ENCODE measurements at regions not wholly inside any gene's neighbourhood (a gene's known extent, or its start where the extent isn't known, plus 50 kb on each side); places are given as distances from the start of the nearest gene placed in this dataset.

- DNase-seq = no peak
- H3K36me3 ChIP-seq = no peaks in the 10 kb centered on the region
- H3K27ac ChIP-seq = no peak overlapping the region
- intact Hi-C loops (cut with DNase I) = no loop called here
- no peaks in the 10 kb centered on the region for H3K9me3 ChIP-seq
- H3K27me3 ChIP-seq = no peaks in the 10 kb centered on the region
- no peak overlapping the region for H3K4me3 ChIP-seq
- no peak for TF ChIP-seq CTCF (IDR thresholded peaks at IDR 0.05)
- ATAC-seq = no peak
- H3K4me1 ChIP-seq = no peaks in the 10 kb centered on the region
Observed at GRCh38 chr16:79801646-79802045, 201.1 kb upstream of the MAF start.

- Histone ChIP-seq H3K27ac (no peak overlapping the region), H3K4me3 (no peak overlapping the region), H3K4me1 (no peaks in the 10 kb centered on the region), H3K9me3 (no peaks in the 10 kb centered on the region), H3K27me3 (no peaks in the 10 kb centered on the region), H3K36me3 (no peaks in the 10 kb centered on the region)
- intact Hi-C loops (cut with DNase I) = no loop called here
- no peak for ATAC-seq
- no peak for TF ChIP-seq CTCF (IDR thresholded peaks at IDR 0.05)
- no peak for DNase-seq
Observed at GRCh38 chr16:79800016-79800608, 199.6 kb upstream of the MAF start.

GRCh38 chr16:79798416-79799053 is 198.0 kb upstream of the MAF start:
- Histone ChIP-seq H3K4me3 (no peak overlapping the region), H3K4me1 (no peaks in the 10 kb centered on the region), H3K36me3 (no peaks in the 10 kb centered on the region), H3K27me3 (no peaks in the 10 kb centered on the region), H3K27ac (no peak overlapping the region), H3K9me3 (no peaks in the 10 kb centered on the region)
- no peak for ATAC-seq
- DNase-seq = no peak
- no peak for TF ChIP-seq CTCF (IDR thresholded peaks at IDR 0.05)
- intact Hi-C loops (cut with DNase I) = no loop called here

GRCh38 chr16:79797486-79797885 is 196.9 kb upstream of the MAF start:
- H3K9me3 ChIP-seq = no peaks in the 10 kb centered on the region
- no peak overlapping the region for H3K4me3 ChIP-seq
- no peaks in the 10 kb centered on the region for H3K27me3 ChIP-seq
- no peaks in the 10 kb centered on the region for H3K4me1 ChIP-seq
- no peak for ATAC-seq
- no peak for TF ChIP-seq CTCF (IDR thresholded peaks at IDR 0.05)
- no peaks in the 10 kb centered on the region for H3K36me3 ChIP-seq
- no peak for DNase-seq
- intact Hi-C loops (cut with DNase I) = no loop called here
- no peak overlapping the region for H3K27ac ChIP-seq

GRCh38 chr16:79795556-79795955 is 195.0 kb upstream of the MAF start:
- H3K9me3 ChIP-seq = no peaks in the 10 kb centered on the region
- TF ChIP-seq CTCF (IDR thresholded peaks at IDR 0.05) = no peak
- ATAC-seq = no peak

More at GRCh38 chr16:79795556-79795955, 195.0 kb upstream of the MAF start:
- H3K27me3 ChIP-seq = no peaks in the 10 kb centered on the region
- H3K4me3 ChIP-seq = no peak overlapping the region
- no peak overlapping the region for H3K27ac ChIP-seq
- intact Hi-C loops (cut with DNase I) = no loop called here
- no peak for DNase-seq
- no peaks in the 10 kb centered on the region for H3K4me1 ChIP-seq
- H3K36me3 ChIP-seq = no peaks in the 10 kb centered on the region

Measured in left lung (tissue), 4 donors.